Uterus (tissue), 2 donors: ENCODE measurements at regions not wholly inside any gene's neighbourhood (a gene's known extent, or its start where the extent isn't known, plus 50 kb on each side); places are given as distances from the start of the nearest gene placed in this dataset.
"Not testable (repeated sequence)": the region's sequence is repeated elsewhere in the genome, so short reads cannot be mapped to it uniquely, and the experiment has no call there.

Source experiments
- POLR2A ChIP-seq, 2 donors: fragments of 450-650 bp; IDR thresholded peaks; one replicate each; pipeline ENCODE4 v1.6.1; 2016; ENCODE audit warnings: antibody characterized with exemption in 2 of 2, mild to moderate bottlenecking in 1 of 2, moderate library complexity in 1 of 2
- TF ChIP-seq, protein P1 (sequence below), 4 experiments: fragments of 200-600 bp in 2 of 4; fragments of 450-650 bp in 2 of 4; sonication (generic) in 2 of 4; IDR thresholded peaks; one replicate each; pipeline ENCODE4 v1.5.1; 2016 to 2019; ENCODE audit warnings: antibody characterized with exemption in 4 of 4, mild to moderate bottlenecking in 2 of 4, moderate library complexity in 1 of 4

DNA sequence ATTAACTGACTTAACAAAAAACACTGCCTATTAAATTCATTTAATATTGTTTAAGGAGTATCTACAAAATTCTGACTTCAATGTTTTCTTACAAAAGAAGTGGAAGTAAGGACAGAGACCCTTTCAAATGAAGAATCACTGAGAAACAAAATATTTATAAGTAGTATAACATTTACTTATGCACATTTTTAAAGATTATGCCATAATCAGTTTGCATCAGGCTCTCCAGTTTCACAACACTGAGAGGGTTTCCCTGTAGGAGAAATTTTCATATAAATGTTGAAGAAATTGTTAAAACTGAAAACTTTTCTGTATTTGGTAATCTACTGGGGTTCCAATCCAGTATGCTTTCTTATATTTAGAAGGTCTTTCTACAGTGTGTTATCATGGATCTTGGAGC is 115.6 kb downstream of the ZNF37A start:
- TF ChIP-seq, protein P1, sequence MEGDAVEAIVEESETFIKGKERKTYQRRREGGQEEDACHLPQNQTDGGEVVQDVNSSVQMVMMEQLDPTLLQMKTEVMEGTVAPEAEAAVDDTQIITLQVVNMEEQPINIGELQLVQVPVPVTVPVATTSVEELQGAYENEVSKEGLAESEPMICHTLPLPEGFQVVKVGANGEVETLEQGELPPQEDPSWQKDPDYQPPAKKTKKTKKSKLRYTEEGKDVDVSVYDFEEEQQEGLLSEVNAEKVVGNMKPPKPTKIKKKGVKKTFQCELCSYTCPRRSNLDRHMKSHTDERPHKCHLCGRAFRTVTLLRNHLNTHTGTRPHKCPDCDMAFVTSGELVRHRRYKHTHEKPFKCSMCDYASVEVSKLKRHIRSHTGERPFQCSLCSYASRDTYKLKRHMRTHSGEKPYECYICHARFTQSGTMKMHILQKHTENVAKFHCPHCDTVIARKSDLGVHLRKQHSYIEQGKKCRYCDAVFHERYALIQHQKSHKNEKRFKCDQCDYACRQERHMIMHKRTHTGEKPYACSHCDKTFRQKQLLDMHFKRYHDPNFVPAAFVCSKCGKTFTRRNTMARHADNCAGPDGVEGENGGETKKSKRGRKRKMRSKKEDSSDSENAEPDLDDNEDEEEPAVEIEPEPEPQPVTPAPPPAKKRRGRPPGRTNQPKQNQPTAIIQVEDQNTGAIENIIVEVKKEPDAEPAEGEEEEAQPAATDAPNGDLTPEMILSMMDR (IDR thresholded peaks at IDR 0.05), result not testable (repeated sequence)
- TF ChIP-seq POLR2A (IDR thresholded peaks at IDR 0.05), result not testable (repeated sequence)
